NCI-H2107 (cell line): ENCODE measurements at regions not wholly inside any gene's neighbourhood (a gene's known extent, or its start where the extent isn't known, plus 50 kb on each side); places are given as distances from the start of the nearest gene placed in this dataset.

ENCODE experiments used
- DNase-seq: peaks from one replicate; lab custom pipeline; 2025; lab: John Stamatoyannopoulos, UW

GRCh38 chr5:158297002-158297527 lies 438.1 kb upstream of the CLINT1 start:
- DNase-seq = no peak

GRCh38 chr5:158294701-158295100 lies 435.8 kb upstream of the CLINT1 start:
- DNase-seq = no peak

- no peak for DNase-seq
Observed at GRCh38 chr5:158292981-158293380, 434.0 kb upstream of the CLINT1 start.

GRCh38 chr5:158289967-158290366 lies 431.0 kb upstream of the CLINT1 start:
- DNase-seq = no peak

DNA sequence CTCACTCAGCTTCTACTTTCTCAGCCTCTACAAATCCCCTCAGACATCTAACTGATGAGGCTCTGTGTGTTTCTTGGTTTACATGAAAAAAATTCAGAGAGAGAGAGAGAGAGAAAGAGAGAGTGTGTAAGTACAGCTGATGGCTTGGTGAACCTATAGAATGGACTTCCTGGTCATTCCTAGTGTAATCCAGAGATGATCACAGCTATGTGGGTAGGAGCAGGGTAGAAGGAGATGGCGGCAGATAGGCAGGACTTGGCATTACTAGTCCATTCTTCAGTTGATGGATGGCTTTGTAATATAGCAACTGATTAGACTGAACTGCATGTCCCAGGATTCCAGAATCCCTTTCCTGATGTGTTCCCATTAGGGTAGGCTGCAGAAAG lies 429.3 kb upstream of the CLINT1 start:
- DNase-seq = no peak

DNA sequence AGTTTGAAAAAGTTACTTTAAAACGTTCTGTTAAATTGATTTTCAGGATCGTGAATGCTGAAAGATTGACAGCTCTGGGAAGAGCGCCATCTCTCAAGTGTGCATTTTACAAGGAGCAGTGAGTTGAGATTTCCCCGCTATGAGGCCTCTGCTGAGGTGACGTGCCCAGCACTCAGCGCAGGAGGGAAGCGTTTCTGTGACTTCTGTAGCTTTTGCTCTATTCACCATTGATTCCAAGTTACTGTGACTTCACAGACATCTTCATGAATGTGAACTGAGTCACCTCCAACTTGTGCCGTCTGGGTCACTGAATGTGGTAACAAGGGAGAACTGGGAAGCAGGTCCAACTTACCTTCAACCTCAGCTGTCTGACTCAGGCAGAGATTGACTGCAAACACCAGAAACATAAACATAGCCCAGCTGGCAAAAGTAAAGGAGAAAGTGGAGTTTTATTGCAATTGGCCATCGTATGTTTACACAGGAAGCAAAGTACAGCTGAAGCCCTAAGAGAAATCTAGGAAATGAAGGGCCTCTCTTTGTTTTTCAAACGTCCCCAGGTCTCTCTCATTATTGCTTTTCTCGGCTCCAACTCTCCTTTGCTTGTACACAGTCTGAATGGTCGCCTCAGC lies 428.8 kb upstream of the CLINT1 start:
- DNase-seq = no peak

DNA sequence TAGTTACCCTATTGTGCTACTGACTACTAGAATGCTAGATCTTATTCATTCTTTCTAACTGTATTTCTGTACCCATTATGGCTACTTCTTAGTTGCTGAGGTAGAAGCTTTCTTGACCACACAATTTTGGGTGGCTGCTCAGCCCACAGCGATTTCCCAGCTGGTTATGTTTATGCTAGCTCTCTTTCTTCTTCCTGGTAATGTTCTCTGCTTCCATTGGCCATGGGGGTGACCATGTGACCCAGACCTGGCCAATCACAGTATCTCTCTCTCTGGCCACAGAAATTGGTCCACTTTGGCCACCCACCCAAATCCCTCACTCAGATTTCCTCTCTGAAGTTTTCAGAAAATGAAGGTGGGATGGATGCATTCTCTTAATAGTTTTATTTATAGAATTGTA lies 427.9 kb upstream of the CLINT1 start:
- no peak for DNase-seq

DNA sequence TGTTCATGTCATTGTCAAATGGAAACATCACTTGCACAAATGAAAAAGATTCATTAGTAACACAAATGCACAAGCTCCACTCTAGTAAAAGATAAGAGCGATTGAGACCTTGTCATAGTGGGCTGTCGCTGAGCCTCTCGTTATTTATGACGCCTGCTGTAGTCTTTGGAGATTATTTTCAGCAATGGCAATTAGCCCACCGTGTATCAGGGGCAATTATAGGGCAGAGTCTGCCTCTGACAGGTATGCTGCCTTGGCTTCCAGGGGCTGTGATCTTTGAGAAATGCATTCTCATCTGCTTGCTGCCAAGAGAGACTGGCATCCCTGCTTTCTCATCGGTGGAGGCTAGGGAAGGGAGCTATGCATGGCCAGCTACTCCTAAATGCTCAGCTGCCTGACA lies 426.8 kb upstream of the CLINT1 start:
- no peak for DNase-seq

- no peak for DNase-seq
Observed at GRCh38 chr5:158284242-158284641, 425.3 kb upstream of the CLINT1 start.

DNA sequence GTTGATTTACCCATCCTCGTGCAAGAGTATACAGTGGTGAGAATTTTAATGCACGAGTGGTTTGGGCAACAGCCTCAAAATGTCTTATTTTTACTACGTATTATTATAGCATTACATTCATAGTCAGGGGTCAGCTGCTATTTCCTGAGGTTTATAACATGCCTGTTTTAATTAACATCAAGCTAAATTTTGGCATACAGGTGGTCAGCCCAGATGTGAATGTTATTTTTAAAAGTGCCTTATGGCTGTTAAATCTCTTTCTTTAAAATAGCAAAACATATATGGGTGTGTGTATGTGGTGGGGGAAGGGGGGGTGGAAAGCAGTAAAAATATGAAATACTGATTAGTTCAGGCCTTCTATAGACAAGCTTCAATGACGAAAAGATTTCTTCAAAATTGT lies 424.5 kb upstream of the CLINT1 start:
- DNase-seq = no peak

GRCh38 chr5:158278216-158278925 lies 419.4 kb upstream of the CLINT1 start:
- no peak for DNase-seq

GRCh38 chr5:158277276-158277675 lies 418.3 kb upstream of the CLINT1 start:
- no peak for DNase-seq

- DNase-seq = no peak
Observed at GRCh38 chr5:158276692-158277091, 417.7 kb upstream of the CLINT1 start.

DNA sequence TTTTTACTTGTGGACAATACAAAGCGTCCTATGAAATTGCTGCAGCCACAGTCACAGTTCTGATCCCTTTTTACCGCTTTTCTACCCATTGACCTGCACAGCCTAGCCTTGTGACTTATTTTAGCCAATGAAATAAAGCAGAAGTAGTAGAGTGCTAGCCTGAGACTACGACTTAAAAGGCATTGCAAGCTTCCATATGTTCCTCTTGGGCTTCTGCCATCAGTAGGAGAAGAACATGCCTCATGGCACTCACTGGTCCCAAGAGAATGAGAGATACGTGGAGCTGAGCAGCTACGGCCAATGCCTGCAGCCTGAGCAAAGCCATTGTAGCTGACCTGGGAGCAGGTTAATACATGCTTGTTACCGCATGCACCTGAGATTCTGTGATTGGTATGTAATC lies 416.6 kb upstream of the CLINT1 start:
- DNase-seq = no peak

DNA sequence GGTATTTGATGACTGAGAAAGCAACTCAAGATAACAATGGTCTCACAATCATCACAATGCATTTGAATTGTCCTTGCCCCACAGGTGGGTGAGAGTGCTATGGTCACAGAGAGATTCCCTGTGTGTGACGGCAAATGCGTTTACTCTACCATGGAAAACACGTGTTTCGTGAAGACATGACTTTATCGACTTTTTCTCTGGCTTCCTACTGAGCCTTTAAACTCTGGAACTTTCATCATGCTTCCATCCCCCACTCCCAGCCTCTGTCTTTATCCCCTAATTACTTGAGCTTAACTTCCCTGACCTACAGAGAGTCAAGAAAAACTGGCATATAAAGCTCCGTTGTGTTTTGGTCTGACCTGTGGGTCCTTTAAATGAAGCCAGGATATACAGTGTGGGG lies 414.1 kb upstream of the CLINT1 start:
- no peak for DNase-seq

- DNase-seq = no peak
Observed at GRCh38 chr5:158272409-158272808, 413.5 kb upstream of the CLINT1 start.

DNA sequence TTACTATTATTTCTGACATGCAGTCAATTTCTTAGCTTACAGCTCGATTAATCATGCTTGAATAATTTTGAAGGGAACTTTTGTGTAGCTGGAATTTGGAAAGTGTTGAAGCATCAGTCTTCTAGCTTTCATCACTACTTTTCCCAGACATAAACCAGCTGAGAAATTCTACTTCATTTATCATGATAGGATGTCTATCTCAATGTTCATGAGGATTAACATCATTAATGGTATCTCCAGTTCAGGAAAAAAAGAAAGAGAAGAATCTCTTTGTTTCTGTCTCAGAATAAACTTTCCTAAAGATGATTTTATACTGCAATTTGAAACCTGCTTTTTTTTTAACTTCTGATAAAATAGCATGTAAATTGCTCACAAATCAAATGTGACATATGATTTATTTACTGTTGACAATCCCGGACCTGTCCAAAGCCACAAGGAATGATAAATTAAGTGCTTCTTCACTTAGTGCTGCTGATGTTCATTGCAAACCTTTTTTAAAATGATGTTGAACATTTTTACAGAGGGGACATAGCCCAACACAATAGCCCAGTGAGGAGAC lies 412.1 kb upstream of the CLINT1 start:
- DNase-seq = no peak

GRCh38 chr5:158268286-158268685 lies 409.3 kb upstream of the CLINT1 start:
- DNase-seq = no peak

GRCh38 chr5:158267228-158267627 lies 408.3 kb upstream of the CLINT1 start:
- no peak for DNase-seq

DNA sequence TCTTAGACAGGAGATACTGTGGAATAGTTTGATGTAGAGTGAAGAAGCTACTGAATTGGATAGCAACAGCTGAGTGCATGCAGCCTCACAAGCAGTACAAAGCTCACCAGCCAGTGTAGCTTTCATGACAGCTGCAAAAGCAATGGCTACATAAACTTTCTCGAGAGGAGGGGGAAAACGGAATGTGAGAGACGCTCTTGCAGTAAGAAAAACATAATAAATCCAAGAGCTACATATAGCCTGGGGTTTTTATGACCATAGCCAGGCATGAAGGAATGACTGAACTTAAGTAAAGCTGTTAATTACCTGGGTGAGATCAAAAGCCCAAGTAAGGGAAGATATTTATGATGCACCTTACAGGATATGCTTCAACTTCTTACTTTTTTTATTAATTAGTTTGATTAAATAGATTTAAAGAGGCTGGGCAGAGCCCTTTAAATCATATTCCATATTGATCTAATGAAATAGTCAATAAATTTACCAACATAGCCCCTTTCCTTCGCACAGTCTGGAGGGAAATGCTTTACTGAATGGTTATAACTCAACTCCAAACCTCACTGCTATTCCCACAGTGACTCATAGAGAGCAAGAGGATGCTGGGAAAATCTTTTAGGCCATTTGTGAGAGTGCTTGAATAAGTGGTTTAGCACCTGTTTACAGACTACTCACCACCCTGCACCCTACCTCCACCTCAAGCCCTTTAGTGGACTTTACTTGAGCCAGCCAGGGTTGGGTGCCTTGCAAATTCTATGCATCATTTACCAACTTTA lies 407.2 kb upstream of the CLINT1 start:
- DNase-seq = no peak

DNA sequence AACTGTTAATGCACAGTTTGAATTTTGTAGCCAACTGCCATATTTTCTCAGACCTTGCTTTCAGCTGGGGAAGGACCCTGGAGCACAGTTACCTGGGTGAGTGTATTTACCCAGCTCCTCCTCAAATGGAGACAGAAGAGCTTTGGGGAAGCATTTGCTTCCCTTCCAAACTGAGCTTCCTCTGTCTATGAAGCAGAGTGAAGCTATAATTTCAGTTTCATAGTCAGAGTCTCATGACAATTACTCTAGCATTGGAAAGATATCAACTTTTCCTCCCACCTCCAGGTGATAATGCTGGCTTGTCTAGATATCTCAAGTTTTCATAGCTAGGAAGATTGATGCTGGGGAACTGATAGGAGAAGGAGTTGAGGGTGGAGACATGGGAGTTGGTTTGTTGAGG lies 406.4 kb upstream of the CLINT1 start:
- no peak for DNase-seq

GRCh38 chr5:158264264-158264663 lies 405.3 kb upstream of the CLINT1 start:
- no peak for DNase-seq
